ENCODE measurements at regions not wholly inside any gene's neighbourhood (a gene's known extent, or its start where the extent isn't known, plus 50 kb on each side); places are given as distances from the start of the nearest gene placed in this dataset.

- TF ChIP-seq TAF1 (IDR thresholded peaks at IDR 0.05; ENCODE audit: borderline replicate concordance, insufficient read depth, low read length) (no peak), REST (IDR thresholded peaks at IDR 0.05; ENCODE audit: insufficient read depth in 1 of 2, low read depth in 2 of 2, low read length in 2 of 2) (no peak), POLR2AphosphoS5 (IDR thresholded peaks at IDR 0.05; ENCODE audit: low read depth, low read length) (no peak), FOXP2 (optimal IDR thresholded peaks at IDR 0.05; ENCODE audit: borderline replicate concordance, extremely low read depth, extremely low read length, insufficient read depth) (no peak), SIN3A (IDR thresholded peaks at IDR 0.05; ENCODE audit: borderline replicate concordance, insufficient read depth, low read length) (no peak)
These were observed 224.7 kb upstream of the GBE1 start for GRCh38 chr3:81985996-81986723.
